GM12892 (cell line): ENCODE measurements at regions not wholly inside any gene's neighbourhood (a gene's known extent, or its start where the extent isn't known, plus 50 kb on each side); places are given as distances from the start of the nearest gene placed in this dataset.

Experiments
- POLR2A ChIP-seq: IDR thresholded peaks from 2 replicates; pipeline ENCODE4 v1.6.1; 2011; ENCODE audit warnings: low read depth, low read length, control low read depth
- POLR2AphosphoS5 ChIP-seq: IDR thresholded peaks from 2 replicates; pipeline ENCODE4 v1.6.1; 2011; ENCODE audit warnings: low read depth, low read length, control low read depth
- TAF1 ChIP-seq: IDR thresholded peaks from 2 replicates; pipeline ENCODE4 v1.6.1; 2011; ENCODE audit warnings: low read depth, mild to moderate bottlenecking, control low read depth, low read length, borderline replicate concordance

- TF ChIP-seq POLR2A, result no peak
- TF ChIP-seq POLR2AphosphoS5, result no peak
- no peak for TF ChIP-seq TAF1
Observed at GRCh38 chr3:30318110-30318509, 288.3 kb upstream of the TGFBR2 start.
